ENCODE measurements at regions not wholly inside any gene's neighbourhood (a gene's known extent, or its start where the extent isn't known, plus 50 kb on each side); places are given as distances from the start of the nearest gene placed in this dataset.

GRCh38 chr2:22359071-22359672 is 1025.8 kb upstream of the KLHL29 start:
- TF ChIP-seq CTCF (IDR thresholded peaks at IDR 0.05; ENCODE audit: insufficient read depth, low read length, poor library complexity, severe bottlenecking) (no peak), EZH2phosphoT487 (conservative IDR thresholded peaks at IDR 0.05; ENCODE audit: low read length) (no peak)
